DND-41 (cell line): ENCODE measurements at regions not wholly inside any gene's neighbourhood (a gene's known extent, or its start where the extent isn't known, plus 50 kb on each side); places are given as distances from the start of the nearest gene placed in this dataset.

Experiments used
- EZH2 ChIP-seq: IDR thresholded peaks from 3 replicates; pipeline ENCODE4 v1.6.1; 2012; ENCODE audit warnings: borderline replicate concordance, low read depth, mild to moderate bottlenecking, moderate library complexity, low read length, inconsistent platforms; ENCODE audit not compliant: severe bottlenecking
- TF ChIP-seq, protein P1 (sequence below): IDR thresholded peaks from 2 replicates; pipeline ENCODE4 v1.5.1; 2012; ENCODE audit warnings: borderline replicate concordance, low read length, moderate library complexity, mild to moderate bottlenecking; ENCODE audit not compliant: poor library complexity, severe bottlenecking; ENCODE audit errors: extremely low read depth

DNA sequence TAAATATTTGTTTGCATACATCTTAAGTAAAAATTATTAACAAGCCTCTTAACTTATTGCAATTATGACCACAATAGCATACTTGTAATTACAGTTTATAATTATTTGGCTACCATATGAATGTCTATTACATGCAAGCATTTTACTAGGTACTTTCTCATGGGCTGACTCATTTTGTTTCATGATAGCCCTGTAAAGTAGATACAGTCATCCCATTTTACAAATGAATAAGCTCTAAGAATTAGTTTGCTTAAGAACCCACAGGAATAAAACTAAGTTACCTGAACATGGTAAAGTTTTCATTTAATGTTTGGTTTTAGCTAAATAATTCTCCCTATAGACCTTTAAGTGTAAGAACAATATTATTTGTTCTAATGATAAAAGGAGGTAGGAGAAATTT is 126.6 kb upstream of the IZUMO3 start:
- TF ChIP-seq, protein P1, sequence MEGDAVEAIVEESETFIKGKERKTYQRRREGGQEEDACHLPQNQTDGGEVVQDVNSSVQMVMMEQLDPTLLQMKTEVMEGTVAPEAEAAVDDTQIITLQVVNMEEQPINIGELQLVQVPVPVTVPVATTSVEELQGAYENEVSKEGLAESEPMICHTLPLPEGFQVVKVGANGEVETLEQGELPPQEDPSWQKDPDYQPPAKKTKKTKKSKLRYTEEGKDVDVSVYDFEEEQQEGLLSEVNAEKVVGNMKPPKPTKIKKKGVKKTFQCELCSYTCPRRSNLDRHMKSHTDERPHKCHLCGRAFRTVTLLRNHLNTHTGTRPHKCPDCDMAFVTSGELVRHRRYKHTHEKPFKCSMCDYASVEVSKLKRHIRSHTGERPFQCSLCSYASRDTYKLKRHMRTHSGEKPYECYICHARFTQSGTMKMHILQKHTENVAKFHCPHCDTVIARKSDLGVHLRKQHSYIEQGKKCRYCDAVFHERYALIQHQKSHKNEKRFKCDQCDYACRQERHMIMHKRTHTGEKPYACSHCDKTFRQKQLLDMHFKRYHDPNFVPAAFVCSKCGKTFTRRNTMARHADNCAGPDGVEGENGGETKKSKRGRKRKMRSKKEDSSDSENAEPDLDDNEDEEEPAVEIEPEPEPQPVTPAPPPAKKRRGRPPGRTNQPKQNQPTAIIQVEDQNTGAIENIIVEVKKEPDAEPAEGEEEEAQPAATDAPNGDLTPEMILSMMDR, result no peak
- no peak for TF ChIP-seq EZH2
